Endothelial cell of umbilical vein (primary cell): ENCODE measurements at regions not wholly inside any gene's neighbourhood (a gene's known extent, or its start where the extent isn't known, plus 50 kb on each side); places are given as distances from the start of the nearest gene placed in this dataset.

Experiments
- BruUV-seq: library from RNA; stranded (reverse); fragments of 400-500 nt; replicated peaks from 2 replicates; lab custom pipeline; 2021; lab: Mats Ljungman, UMichigan
- CTCF ChIA-PET: fragments of 300-600, 350-600 bp; sonication (Branson Sonifier 250); formaldehyde crosslinking; loops from one replicate; lab custom pipeline; 2021; ENCODE audit warnings: antibody characterized with exemption, inconsistent platforms; lab: Charles Lee
- POLR2A ChIA-PET: fragments of 300-600, 350-600 bp; sonication (Branson Sonifier 250); formaldehyde crosslinking; loops from one replicate; lab custom pipeline; 2021; ENCODE audit warnings: antibody characterized with exemption, inconsistent platforms; lab: Charles Lee
- DNase-seq: peaks from one replicate; pipeline ENCODE4 v3.0.0-alpha.2; 2011; ENCODE audit warnings: low read depth, low spot score
- FAIRE-seq: peaks from 2 replicates; lab custom pipeline; 2011; peaks lifted over from hg19 to GRCh38; lab: Jason Lieb, UNC
- H2AFZ ChIP-seq: 2 replicates; pipeline ENCODE4 v1.6.0; 2012; ENCODE audit warnings: low read depth, low read length, control low read depth, inconsistent platforms
- H3K27ac ChIP-seq: 2 replicates; pipeline ENCODE4 v1.5.1; 2011; ENCODE audit warnings: low read depth, mild to moderate bottlenecking, control low read depth, low read length, moderate library complexity; ENCODE audit not compliant: insufficient read depth
- H3K27me3 ChIP-seq, 2 experiments: 2 replicates each; pipeline versions ENCODE4 v1.6.0 to v1.6.1; 2011; ENCODE audit warnings: low read length in 2 of 2, mixed read lengths in 1 of 2; ENCODE audit not compliant: control insufficient read depth in 2 of 2, insufficient read depth in 2 of 2
- H3K36me3 ChIP-seq, 2 experiments: 2 replicates in 1 of 2; 3 replicates in 1 of 2; pipeline ENCODE4 v1.5.1; 2011; ENCODE audit warnings: low read length in 2 of 2, mild to moderate bottlenecking in 1 of 2, moderate library complexity in 1 of 2; ENCODE audit not compliant: control insufficient read depth in 2 of 2, insufficient read depth in 2 of 2; ENCODE audit errors: extremely low read depth in 1 of 2
- H3K4me1 ChIP-seq: 3 replicates; pipeline ENCODE4 v1.5.1; 2011; ENCODE audit warnings: mild to moderate bottlenecking, low read length; ENCODE audit not compliant: control insufficient read depth, insufficient read depth; ENCODE audit errors: extremely low read depth
- H3K4me2 ChIP-seq: 2 replicates; pipeline ENCODE4 v1.6.1; 2011; ENCODE audit warnings: low read length, control low read depth, mixed read lengths; ENCODE audit not compliant: insufficient read depth
- H3K4me3 ChIP-seq, 3 experiments: fragments of 200-600 bp in 1 of 3; sonication (generic), shearing (Covaris generic) in 1 of 3; replicated peaks in 1 of 3; 2 replicates each; pipeline ENCODE4 v1.5.1; 2011 to 2016; ENCODE audit warnings: control low read depth in 3 of 3, low read length in 3 of 3, mild to moderate bottlenecking in 2 of 3, inconsistent platforms in 1 of 3, low read depth in 1 of 3, moderate library complexity in 1 of 3; ENCODE audit not compliant: insufficient read depth in 1 of 3
- H3K79me2 ChIP-seq: 2 replicates; pipeline ENCODE4 v1.6.0; 2012; ENCODE audit warnings: low read length, inconsistent platforms; ENCODE audit not compliant: control insufficient read depth, insufficient read depth
- H3K9ac ChIP-seq: replicated peaks from 2 replicates; pipeline ENCODE3; 2011; ENCODE audit warnings: low read length, control low read depth; ENCODE audit not compliant: insufficient read depth; ENCODE audit errors: extremely low read depth
- H3K9me1 ChIP-seq: replicated peaks from 3 replicates; pipeline ENCODE4 v1.6.0; 2011; ENCODE audit warnings: mild to moderate bottlenecking, low read length; ENCODE audit not compliant: control insufficient read depth, insufficient read depth; ENCODE audit errors: extremely low read depth
- H3K9me3 ChIP-seq: replicated peaks from 2 replicates; pipeline ENCODE4 v1.5.1; 2012; ENCODE audit warnings: low read length, inconsistent platforms; ENCODE audit not compliant: control insufficient read depth, insufficient read depth
- H4K20me1 ChIP-seq: replicated peaks from 2 replicates; pipeline ENCODE3; 2011; ENCODE audit warnings: mild to moderate bottlenecking, low read length; ENCODE audit not compliant: control insufficient read depth, insufficient read depth; ENCODE audit errors: extremely low read depth
- CTCF ChIP-seq, 2 donors: IDR thresholded peaks; 1 replicate in 1 of 2; 2 replicates in 1 of 2; pipeline ENCODE4 v1.5.1; 2011; ENCODE audit warnings: low read length in 2 of 2, mild to moderate bottlenecking in 2 of 2, moderate library complexity in 2 of 2, control low read depth in 1 of 2, inconsistent platforms in 1 of 2, low read depth in 1 of 2; ENCODE audit not compliant: insufficient read depth in 1 of 2; ENCODE audit errors: extremely low read depth in 1 of 2
- EZH2 ChIP-seq: IDR thresholded peaks from 2 replicates; pipeline ENCODE4 v1.6.1; 2012; ENCODE audit warnings: borderline replicate concordance, low read depth, mild to moderate bottlenecking, moderate library complexity, low read length, inconsistent platforms; ENCODE audit not compliant: severe bottlenecking
- FOS ChIP-seq: IDR thresholded peaks from 2 replicates; pipeline ENCODE4 v1.6.1; 2011; ENCODE audit warnings: mild to moderate bottlenecking, low read length, moderate library complexity, borderline replicate concordance; ENCODE audit not compliant: insufficient read depth
- GATA2 ChIP-seq: IDR thresholded peaks from 2 replicates; pipeline ENCODE4 v1.7.0; 2011; ENCODE audit warnings: low read depth, mild to moderate bottlenecking, moderate library complexity, mixed read lengths, low read length; ENCODE audit not compliant: insufficient read length, insufficient read depth
- JUN ChIP-seq: IDR thresholded peaks from 2 replicates; pipeline ENCODE4 v1.6.1; 2011; ENCODE audit warnings: borderline replicate concordance, low read depth; ENCODE audit not compliant: insufficient read length, insufficient read depth
- MAX ChIP-seq: IDR thresholded peaks from 2 replicates; pipeline ENCODE4 v1.6.1; 2011; ENCODE audit not compliant: insufficient read depth, insufficient read length
- MYC ChIP-seq: IDR thresholded peaks from one replicate; pipeline ENCODE4 v1.6.1; 2011; ENCODE audit warnings: mild to moderate bottlenecking, low read depth, low read length
- POLR2A ChIP-seq: IDR thresholded peaks from 2 replicates; pipeline ENCODE4 v1.6.1; 2012; ENCODE audit warnings: low read depth, mild to moderate bottlenecking, control low read depth, low read length
- POLR2AphosphoS5 ChIP-seq: IDR thresholded peaks from 2 replicates; pipeline ENCODE4 v1.6.1; 2012; ENCODE audit warnings: low read depth, mild to moderate bottlenecking, control low read depth, low read length, moderate library complexity; ENCODE audit not compliant: insufficient read depth
- dilution Hi-C: fragments of 300-500 bp; cut with MboI; formaldehyde crosslinking; loops from one replicate; pipeline ENCODE4 v1.15.0; 2019; ENCODE audit warnings: low sequenced_read_pairs; ENCODE audit not compliant: extremely low pct_ligation_motif_present
- intact Hi-C: fragments of 100-400 bp; cut with micrococcal nuclease; formaldehyde crosslinking; loops from one replicate; pipeline ENCODE4 v1.10.0; 2022

- intact Hi-C loops (no loop called here), dilution Hi-C loops (no loop called here)
- no peak overlapping the region for H3K4me2 ChIP-seq
- TF ChIP-seq FOS (no peak), EZH2 (no peak), GATA2 (no peak), MAX (no peak), POLR2AphosphoS5 (no peak), JUN (no peak), MYC (no peak), POLR2A (no peak), CTCF (IDR thresholded peaks at IDR 0.05; ENCODE audit: extremely low read depth in 1 of 2, insufficient read depth in 1 of 2, low read depth in 1 of 2, low read length in 2 of 2) (no peak)
- no peaks in the 10 kb centered on the region for H3K27me3 ChIP-seq
- H3K9ac ChIP-seq, result no peak overlapping the region
- no peaks in the 10 kb centered on the region for H3K9me1 ChIP-seq
- H3K36me3 ChIP-seq, result no peaks in the 10 kb centered on the region
- no peak for DNase-seq
- H4K20me1 ChIP-seq, result no peaks in the 10 kb centered on the region
- H3K79me2 ChIP-seq, result no peaks in the 10 kb centered on the region
- H3K4me3 ChIP-seq, result no peak overlapping the region
- ChIA-PET CTCF (no interaction called here), POLR2A (no interaction called here)
- no peak overlapping the region for H3K27ac ChIP-seq
- no peaks in the 10 kb centered on the region for H3K4me1 ChIP-seq
- no peaks in the 10 kb centered on the region for H3K9me3 ChIP-seq
- no TSS peak for BruUV-seq
- H2AFZ ChIP-seq, result no peak overlapping the region
- no peak for FAIRE-seq
Observed at GRCh38 chr11:23653071-23653675, 792.9 kb upstream of the CCDC179 start.
